ENCODE measurements at regions not wholly inside any gene's neighbourhood (a gene's known extent, or its start where the extent isn't known, plus 50 kb on each side); places are given as distances from the start of the nearest gene placed in this dataset.

DNA sequence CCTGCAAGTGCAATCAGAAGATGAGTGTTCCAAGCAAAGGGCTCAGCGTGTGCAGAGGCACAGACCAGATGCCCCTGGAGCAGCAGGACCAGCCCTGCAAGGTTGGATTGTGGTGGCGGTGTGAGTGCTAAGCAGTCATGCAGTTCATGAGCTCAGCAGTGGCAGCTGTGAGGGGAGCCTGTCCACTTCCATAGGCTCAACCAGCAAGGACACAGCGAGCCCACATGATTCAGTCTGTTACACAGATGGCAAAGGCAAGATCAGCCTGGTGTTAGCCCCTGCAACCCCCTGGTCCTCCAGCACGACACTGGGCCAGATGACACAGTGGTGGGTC, 95.9 kb upstream of the PRR23E start:
- no peak for DNase-seq (ENCODE audit: low spot score, unreplicated experiment)
- Mint-ChIP-seq H3K27me3 (peaks cover 7% of the 10 kb centered on the region), H3K9me3 (ENCODE audit: low read depth) (peaks cover 5% of the 10 kb centered on the region), H3K36me3 (ENCODE audit: insufficient read depth) (no peaks in the 10 kb centered on the region), H3K27ac (no peak overlapping the region), H3K4me1 (ENCODE audit: low read depth) (peaks cover 1% of the 10 kb centered on the region), H3K4me3 (ENCODE audit: low read depth) (no peak overlapping the region)
- TF ChIP-seq CTCF (IDR thresholded peaks at IDR 0.05; ENCODE audit: unreplicated experiment), result no peak

DNA sequence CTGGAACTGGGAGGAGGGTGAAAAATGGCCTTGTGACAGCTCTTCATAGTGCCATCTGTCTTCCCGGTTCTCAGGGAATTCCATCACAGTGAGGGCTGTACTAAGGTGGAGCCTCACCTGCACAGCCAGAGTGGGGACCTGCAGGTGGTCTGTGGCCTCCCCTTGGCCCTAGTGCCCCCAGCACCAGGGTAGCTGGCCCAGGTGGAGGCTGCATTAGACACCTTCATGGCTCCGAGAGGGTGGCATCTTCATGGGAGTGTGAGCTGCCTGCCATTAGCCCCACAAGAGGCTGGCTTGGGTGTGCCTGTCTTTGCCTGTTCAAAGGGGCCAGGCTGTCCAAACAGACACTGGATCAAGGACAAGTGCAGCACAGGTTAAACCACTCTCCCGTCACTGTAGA, 95.5 kb upstream of the PRR23E start:
- H3K36me3 Mint-ChIP-seq (ENCODE audit: insufficient read depth), result no peaks in the 10 kb centered on the region
- no peak overlapping the region for H3K27ac Mint-ChIP-seq
- H3K4me3 Mint-ChIP-seq (ENCODE audit: low read depth), result no peak overlapping the region
- no peak for TF ChIP-seq CTCF (IDR thresholded peaks at IDR 0.05; ENCODE audit: unreplicated experiment)
- H3K4me1 Mint-ChIP-seq (ENCODE audit: low read depth), result peaks cover 1% of the 10 kb centered on the region
- H3K9me3 Mint-ChIP-seq (ENCODE audit: low read depth), result peaks cover 5% of the 10 kb centered on the region
- H3K27me3 Mint-ChIP-seq, result peaks cover 7% of the 10 kb centered on the region
- no peak for DNase-seq (ENCODE audit: low spot score, unreplicated experiment)

- Mint-ChIP-seq H3K9me3 (ENCODE audit: low read depth) (peaks cover 5% of the 10 kb centered on the region), H3K4me1 (ENCODE audit: low read depth) (no peaks in the 10 kb centered on the region), H3K4me3 (ENCODE audit: low read depth) (no peak overlapping the region), H3K36me3 (ENCODE audit: insufficient read depth) (no peaks in the 10 kb centered on the region), H3K27me3 (peaks cover 9% of the 10 kb centered on the region), H3K27ac (no peak overlapping the region)
- no peak for TF ChIP-seq CTCF (IDR thresholded peaks at IDR 0.05; ENCODE audit: unreplicated experiment)
- DNase-seq (ENCODE audit: low spot score, unreplicated experiment), result no peak
These were observed 92.9 kb upstream of the PRR23E start for GRCh38 chr3:127099982-127100381.

GRCh38 chr3:127100459-127101410, 92.2 kb upstream of the PRR23E start:
- no peaks in the 10 kb centered on the region for H3K36me3 Mint-ChIP-seq (ENCODE audit: insufficient read depth)
- no peak for TF ChIP-seq CTCF (IDR thresholded peaks at IDR 0.05; ENCODE audit: unreplicated experiment)
- no peaks in the 10 kb centered on the region for H3K9me3 Mint-ChIP-seq (ENCODE audit: low read depth)
- no peak overlapping the region for H3K4me3 Mint-ChIP-seq (ENCODE audit: low read depth)
- H3K27me3 Mint-ChIP-seq, result peaks cover 10% of the 10 kb centered on the region
- H3K27ac Mint-ChIP-seq, result no peak overlapping the region
- H3K4me1 Mint-ChIP-seq (ENCODE audit: low read depth), result no peaks in the 10 kb centered on the region
- DNase-seq (ENCODE audit: low spot score, unreplicated experiment), result no peak

DNA sequence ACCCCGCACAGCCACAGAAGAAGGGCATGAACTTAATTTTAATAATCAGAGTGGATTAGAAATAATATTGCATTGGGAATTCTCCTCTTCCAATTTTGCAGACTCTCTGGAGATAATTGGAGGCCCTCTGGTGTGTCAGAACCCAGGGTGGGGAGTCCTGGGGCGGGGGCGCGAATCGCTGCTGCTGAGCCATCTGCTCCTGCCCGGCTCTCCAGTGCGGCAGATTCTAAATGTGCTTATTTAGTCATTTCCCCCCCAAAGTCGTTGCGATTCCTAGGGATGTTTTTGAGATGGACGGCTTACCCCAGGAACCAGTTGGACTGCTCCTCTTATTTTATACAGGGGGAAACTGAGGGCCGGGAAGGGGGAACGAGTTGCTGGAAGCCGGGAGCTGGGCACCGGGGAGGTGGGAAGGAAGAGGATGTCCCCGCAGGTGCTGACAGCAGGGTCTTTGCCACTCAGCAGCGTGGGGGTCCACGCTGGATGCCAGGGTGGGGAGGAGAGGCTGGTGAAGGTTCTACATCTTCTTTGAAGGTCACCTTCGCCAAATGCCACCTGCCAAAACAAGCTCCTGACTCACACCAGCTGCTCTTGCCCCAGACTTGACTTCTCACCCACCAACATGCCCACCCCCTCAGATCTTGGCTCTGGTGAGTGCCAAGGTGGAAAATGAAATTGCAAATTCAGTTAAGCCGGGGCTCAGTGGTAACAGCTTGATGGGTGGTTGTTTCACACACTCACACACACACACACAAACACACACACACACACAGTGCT, 91.3 kb upstream of the PRR23E start:
- Mint-ChIP-seq H3K4me3 (ENCODE audit: low read depth) (no peak overlapping the region), H3K27ac (no peak overlapping the region), H3K9me3 (ENCODE audit: low read depth) (no peaks in the 10 kb centered on the region), H3K27me3 (peaks cover 12% of the 10 kb centered on the region), H3K4me1 (ENCODE audit: low read depth) (no peaks in the 10 kb centered on the region), H3K36me3 (ENCODE audit: insufficient read depth) (no peaks in the 10 kb centered on the region)
- TF ChIP-seq CTCF (IDR thresholded peaks at IDR 0.05; ENCODE audit: unreplicated experiment), result no peak
- DNase-seq (ENCODE audit: low spot score, unreplicated experiment), result no peak

Measured in progenitor cell of endocrine pancreas (in vitro differentiated cells).